IPS DF 6.9 (cell line): ENCODE measurements at regions not wholly inside any gene's neighbourhood (a gene's known extent, or its start where the extent isn't known, plus 50 kb on each side); places are given as distances from the start of the nearest gene placed in this dataset.

ENCODE experiments used
- DNase-seq: peaks from one replicate; pipeline ENCODE4 v3.0.0-alpha.2; 2013; ENCODE audit warnings: low read depth, low spot score
- H3K27ac ChIP-seq: one replicate; pipeline ENCODE4 v1.5.1; 2013; ENCODE audit warnings: low read length, control low read depth
- H3K27me3 ChIP-seq: 2 replicates; pipeline ENCODE4 v1.6.1; 2013; ENCODE audit warnings: mild to moderate bottlenecking, low read length; ENCODE audit not compliant: control insufficient read depth, insufficient read depth
- H3K36me3 ChIP-seq: 2 replicates; pipeline ENCODE4 v1.6.1; 2013; ENCODE audit warnings: low read length; ENCODE audit not compliant: control insufficient read depth, insufficient read depth
- H3K4me1 ChIP-seq: 2 replicates; pipeline ENCODE4 v1.6.1; 2013; ENCODE audit warnings: low read length; ENCODE audit not compliant: control insufficient read depth, insufficient read depth
- H3K4me3 ChIP-seq: 2 replicates; pipeline ENCODE4 v1.5.1; 2013; ENCODE audit warnings: mild to moderate bottlenecking, low read length
- H3K9me3 ChIP-seq: 2 replicates; pipeline ENCODE4 v1.6.1; 2013; ENCODE audit warnings: low read length, inconsistent platforms; ENCODE audit not compliant: control insufficient read depth, insufficient read depth
- WGBS: extraction: QIAGEN DNeasy Blood & Tissue Kit; methylation state at CpG from one replicate; pipeline ENCODE4 v1.1.7; 2013; ENCODE audit warnings: mixed read lengths, missing lambda C conversion rate; ENCODE audit not compliant: insufficient read length, insufficient coverage; 5-methylcytosine and 5-hydroxymethylcytosine counted together

DNA sequence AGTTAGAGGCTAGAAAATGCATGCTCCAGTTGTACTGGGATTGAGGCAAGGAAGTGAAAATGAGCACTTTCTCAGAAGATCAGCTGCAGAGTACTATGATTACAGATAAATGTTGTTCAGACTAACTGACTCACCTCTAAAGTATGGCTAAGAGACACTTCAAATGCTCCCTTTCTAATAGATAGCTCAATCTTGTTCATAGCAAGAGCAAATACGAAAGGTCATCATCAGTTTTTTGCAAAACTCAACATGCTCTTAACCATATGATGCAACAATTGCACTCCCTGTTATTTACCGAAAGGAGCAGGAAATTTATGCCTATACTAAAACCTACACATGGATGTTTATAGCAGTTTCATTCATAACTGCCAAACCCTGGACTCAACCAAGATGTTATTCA lies 838.4 kb upstream of the INTU start:
- H3K36me3 ChIP-seq, result no peaks in the 10 kb centered on the region
- no peak overlapping the region for H3K27ac ChIP-seq
- H3K4me3 ChIP-seq, result no peak overlapping the region
- no peaks in the 10 kb centered on the region for H3K9me3 ChIP-seq
- no peaks in the 10 kb centered on the region for H3K4me1 ChIP-seq
- no peaks in the 10 kb centered on the region for H3K27me3 ChIP-seq
- WGBS, result no CpG with 5 or more reads among the region's 2 CpGs
- no peak for DNase-seq

DNA sequence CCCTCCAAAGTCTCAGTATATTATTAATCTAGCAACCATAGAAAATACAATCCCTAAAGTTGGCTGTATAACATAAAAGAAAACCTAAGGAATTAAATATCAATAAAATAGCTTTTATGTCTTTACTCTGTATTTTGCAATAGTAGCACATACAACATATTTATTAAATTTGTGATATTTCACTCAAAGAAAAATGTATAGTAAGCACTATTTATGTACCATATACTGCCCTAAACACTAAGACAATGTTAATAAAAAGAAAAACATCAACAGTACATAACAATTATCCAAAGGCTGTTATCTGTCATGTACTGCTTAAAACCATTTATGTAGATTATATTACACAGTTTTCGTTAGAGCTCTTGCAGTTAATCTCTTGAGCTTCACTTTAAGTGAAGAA lies 834.5 kb upstream of the INTU start:
- no peak for DNase-seq
- no peak overlapping the region for H3K27ac ChIP-seq
- no peak overlapping the region for H3K4me3 ChIP-seq
- WGBS, result no CpG with 5 or more reads among the region's 1 CpG
- H3K4me1 ChIP-seq, result no peaks in the 10 kb centered on the region
- no peaks in the 10 kb centered on the region for H3K27me3 ChIP-seq
- H3K9me3 ChIP-seq, result no peaks in the 10 kb centered on the region
- H3K36me3 ChIP-seq, result no peaks in the 10 kb centered on the region

DNA sequence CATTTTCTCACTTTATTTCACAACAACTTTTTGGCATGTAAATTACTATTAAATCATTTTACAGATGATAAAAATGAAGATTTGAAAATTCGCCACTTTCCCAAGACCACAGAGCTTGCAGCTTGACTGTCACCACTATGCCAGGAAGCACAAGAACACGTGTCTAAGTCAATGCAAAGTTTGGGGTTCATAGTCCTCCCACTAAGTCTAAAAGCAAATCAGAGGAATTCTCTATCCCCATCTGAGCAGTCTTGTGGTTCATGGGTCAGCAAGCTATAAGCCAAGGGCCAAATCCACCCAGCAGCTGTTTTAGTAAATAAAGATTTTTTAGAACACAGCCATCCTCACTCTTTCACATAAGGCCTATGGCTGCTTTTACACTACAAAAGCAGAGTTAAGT lies 833.3 kb upstream of the INTU start:
- no peaks in the 10 kb centered on the region for H3K36me3 ChIP-seq
- H3K27ac ChIP-seq, result no peak overlapping the region
- no CpG with 5 or more reads among the region's 2 CpGs for WGBS
- no peak for DNase-seq
- H3K4me1 ChIP-seq, result no peaks in the 10 kb centered on the region
- H3K4me3 ChIP-seq, result no peak overlapping the region
- no peaks in the 10 kb centered on the region for H3K27me3 ChIP-seq
- H3K9me3 ChIP-seq, result no peaks in the 10 kb centered on the region

DNA sequence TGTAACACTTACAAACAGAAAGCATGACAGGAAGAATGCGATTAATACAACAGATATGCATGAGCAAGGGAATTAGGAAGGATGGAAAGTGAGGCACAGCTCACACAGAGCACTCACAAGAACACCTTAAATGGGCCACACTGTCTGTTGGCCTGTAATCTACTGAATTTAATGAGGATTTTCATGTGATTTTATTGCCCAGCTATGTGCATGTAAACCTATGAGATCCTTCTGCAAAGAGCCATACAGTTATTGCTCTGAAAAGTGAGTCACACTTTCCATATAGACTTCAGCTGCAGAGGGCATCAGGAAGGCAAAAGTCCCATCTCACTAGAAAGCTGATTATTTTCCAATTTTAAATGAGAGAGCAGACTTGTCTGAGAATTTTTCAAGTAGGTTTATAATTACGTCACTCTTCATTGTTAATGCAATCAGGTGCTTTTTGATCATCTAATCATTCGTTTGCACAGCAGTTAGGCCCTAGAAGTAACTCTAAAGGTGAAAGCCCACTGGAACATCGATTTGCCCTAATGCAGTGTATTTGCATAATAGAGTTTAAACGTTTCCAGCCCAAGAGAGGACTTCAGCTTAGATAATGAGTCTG lies 832.7 kb upstream of the INTU start:
- WGBS, result no CpG with 5 or more reads among the region's 5 CpGs
- H3K27ac ChIP-seq, result no peak overlapping the region

DNA sequence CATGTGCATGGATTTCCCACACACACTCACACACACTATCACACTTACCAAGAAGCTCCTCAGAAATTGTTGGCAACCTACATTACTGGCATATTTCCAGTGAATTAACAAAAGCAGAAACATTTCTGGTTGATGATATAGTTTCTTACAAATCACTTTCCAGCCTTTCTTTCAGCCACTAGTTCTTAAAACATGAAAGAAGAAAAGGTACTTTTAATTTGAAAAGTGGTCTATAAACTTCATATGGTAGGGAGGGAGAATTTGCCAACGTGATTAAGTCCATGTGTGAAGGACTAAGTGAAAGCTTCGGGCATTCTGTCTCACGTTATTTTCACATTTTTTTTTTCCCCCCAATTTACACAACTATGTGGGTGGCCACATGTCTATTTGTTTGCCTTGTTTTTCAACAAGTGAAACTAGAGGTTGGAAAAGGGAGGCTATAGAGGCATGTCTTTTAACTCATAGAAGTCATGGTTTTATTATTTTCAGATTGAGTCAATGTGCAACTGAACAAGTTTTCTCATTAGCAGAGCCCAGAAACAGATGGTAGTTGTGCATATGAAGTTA lies 832.1 kb upstream of the INTU start:
- DNase-seq, result no peak
- WGBS, result no CpG with 5 or more reads among the region's 3 CpGs
- Histone ChIP-seq H3K36me3 (no peaks in the 10 kb centered on the region), H3K9me3 (no peaks in the 10 kb centered on the region), H3K4me3 (no peak overlapping the region), H3K27me3 (no peaks in the 10 kb centered on the region), H3K27ac (no peak overlapping the region), H3K4me1 (no peaks in the 10 kb centered on the region)

More for the DNA sequence above, 832.7 kb upstream of the INTU start:
- H3K36me3 ChIP-seq, result no peaks in the 10 kb centered on the region
- H3K4me1 ChIP-seq, result no peaks in the 10 kb centered on the region
- no peaks in the 10 kb centered on the region for H3K9me3 ChIP-seq
- no peak for DNase-seq
- no peak overlapping the region for H3K4me3 ChIP-seq
- no peaks in the 10 kb centered on the region for H3K27me3 ChIP-seq

DNA sequence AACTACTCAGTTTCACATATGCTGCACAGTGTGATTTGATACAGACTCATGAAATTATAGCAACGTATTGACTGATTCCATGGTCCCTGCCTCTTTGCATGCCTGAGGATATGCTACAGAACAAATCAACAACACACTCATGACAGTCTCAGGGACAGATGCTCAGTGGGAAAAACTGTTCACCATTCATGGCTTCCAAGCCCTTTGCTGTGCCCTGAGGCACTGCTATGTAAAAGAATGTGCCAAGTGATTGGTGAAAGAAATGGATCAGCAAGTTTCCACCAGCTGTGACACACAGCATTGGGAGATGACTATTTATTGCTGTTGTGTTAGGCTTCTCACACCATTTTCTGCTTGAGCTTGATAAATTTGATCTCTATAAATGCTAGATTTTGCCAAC lies 825.6 kb upstream of the INTU start:
- DNase-seq, result no peak
- Histone ChIP-seq H3K9me3 (no peaks in the 10 kb centered on the region), H3K27me3 (no peaks in the 10 kb centered on the region), H3K36me3 (no peaks in the 10 kb centered on the region), H3K4me1 (no peaks in the 10 kb centered on the region), H3K27ac (no peak overlapping the region), H3K4me3 (no peak overlapping the region)
- no CpG with 5 or more reads among the region's 1 CpG for WGBS

DNA sequence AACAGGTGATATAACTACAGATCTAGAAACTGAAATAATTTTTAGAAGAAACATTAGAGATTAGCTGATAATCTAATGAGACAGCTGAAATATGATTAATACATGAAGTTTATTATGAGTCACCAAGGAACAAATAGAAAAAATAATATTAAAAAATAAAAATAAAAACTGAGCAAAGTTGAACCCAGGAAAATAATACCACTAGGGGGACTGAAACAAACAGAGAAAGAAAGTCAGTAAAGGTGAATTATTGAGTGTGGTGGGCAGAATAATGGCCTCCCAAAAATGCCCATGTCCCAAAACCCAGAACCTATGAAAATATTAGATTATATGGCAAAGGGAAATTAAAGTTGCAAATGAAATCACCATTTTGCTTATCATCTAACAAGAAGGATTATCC lies 820.7 kb upstream of the INTU start:
- Histone ChIP-seq H3K27me3 (no peaks in the 10 kb centered on the region), H3K9me3 (no peaks in the 10 kb centered on the region), H3K36me3 (no peaks in the 10 kb centered on the region), H3K27ac (no peak overlapping the region), H3K4me1 (no peaks in the 10 kb centered on the region), H3K4me3 (no peak overlapping the region)
- no peak for DNase-seq

DNA sequence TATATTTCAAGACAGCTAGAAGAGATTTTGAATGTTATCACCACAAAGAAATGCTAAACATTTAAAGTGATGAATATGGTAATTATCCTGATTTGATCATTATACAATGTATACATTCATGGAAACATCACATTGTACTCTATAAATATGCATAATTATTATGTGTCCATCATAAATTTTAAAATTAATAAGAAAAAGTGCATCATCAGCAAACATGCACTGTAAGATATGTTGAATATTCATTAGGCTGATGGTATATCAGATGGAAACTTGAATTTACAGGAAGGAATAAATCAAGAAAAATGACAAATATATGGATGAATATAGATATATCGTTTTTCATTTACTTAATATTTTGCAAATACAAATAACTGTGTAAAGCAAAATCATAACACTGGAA lies 812.1 kb upstream of the INTU start:
- H3K36me3 ChIP-seq, result no peaks in the 10 kb centered on the region
- no peak overlapping the region for H3K4me3 ChIP-seq
- WGBS, result no CpG with 5 or more reads among the region's 1 CpG
- H3K27ac ChIP-seq, result no peak overlapping the region
- H3K4me1 ChIP-seq, result no peaks in the 10 kb centered on the region
- no peak for DNase-seq
- no peaks in the 10 kb centered on the region for H3K27me3 ChIP-seq
- H3K9me3 ChIP-seq, result no peaks in the 10 kb centered on the region

DNA sequence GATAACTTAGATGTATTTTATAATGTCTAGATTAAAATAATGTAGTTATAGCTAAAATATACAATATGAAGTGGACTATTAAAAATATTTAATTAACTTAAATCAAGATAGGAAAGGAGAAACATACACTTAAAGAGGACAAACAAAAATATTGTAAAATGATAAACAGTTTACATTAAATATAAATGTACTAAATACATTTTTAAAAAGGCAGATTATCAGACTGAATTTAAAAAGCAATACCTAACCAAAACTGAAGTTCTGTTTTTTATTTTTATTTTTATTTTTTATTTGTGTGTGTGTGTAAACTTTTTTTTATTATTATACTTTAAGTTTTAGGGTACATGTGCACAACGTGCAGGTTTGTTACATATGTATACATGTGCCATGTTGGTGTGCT lies 811.6 kb upstream of the INTU start:
- DNase-seq, result no peak
- no CpG with 5 or more reads among the region's 1 CpG for WGBS

DNA sequence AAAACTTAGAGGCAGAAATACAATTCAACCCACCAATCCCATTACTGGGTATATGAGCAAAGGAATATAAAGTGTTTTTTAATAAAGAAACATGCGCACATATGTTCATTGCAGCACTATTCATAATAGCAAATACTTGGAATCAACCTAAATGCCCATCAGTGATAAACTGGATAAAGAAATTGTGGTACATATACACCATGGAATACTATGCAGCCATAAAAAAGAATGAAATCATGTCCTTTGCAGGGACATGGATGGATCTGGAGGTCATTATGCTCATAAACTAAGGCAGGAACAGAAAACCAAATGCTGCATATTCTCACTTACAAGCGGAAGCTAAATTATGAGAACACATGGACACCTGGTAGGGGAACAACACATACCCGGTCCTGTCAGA lies 807.7 kb upstream of the INTU start:
- DNase-seq, result no peak

More for the DNA sequence above, 811.6 kb upstream of the INTU start:
- Histone ChIP-seq H3K4me1 (no peaks in the 10 kb centered on the region), H3K9me3 (no peaks in the 10 kb centered on the region), H3K27me3 (no peaks in the 10 kb centered on the region), H3K4me3 (no peak overlapping the region), H3K36me3 (no peaks in the 10 kb centered on the region), H3K27ac (no peak overlapping the region)

DNA sequence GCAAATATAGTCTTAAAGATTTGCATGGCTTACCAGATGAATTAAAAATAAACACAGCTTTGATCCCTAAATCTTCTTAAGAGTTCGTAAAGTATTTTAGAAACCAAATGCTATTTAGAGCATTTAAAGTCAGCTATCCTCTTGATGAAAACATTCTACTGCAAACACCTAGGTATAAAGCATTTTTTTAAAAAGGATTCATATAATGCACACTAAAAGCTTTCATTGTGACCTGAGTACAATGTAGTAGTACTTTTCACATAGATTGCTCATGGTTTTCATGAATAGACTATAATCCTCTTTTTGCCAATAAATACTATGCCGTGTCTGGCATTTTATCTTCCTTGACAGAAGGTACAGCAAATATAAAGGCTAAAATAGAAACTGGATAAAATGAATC lies 805.1 kb upstream of the INTU start:
- Histone ChIP-seq H3K27ac (no peak overlapping the region), H3K4me3 (no peak overlapping the region), H3K27me3 (no peaks in the 10 kb centered on the region), H3K36me3 (no peaks in the 10 kb centered on the region), H3K4me1 (no peaks in the 10 kb centered on the region), H3K9me3 (no peaks in the 10 kb centered on the region)
- no peak for DNase-seq
- no CpG with 5 or more reads among the region's 2 CpGs for WGBS

More for the DNA sequence above, 807.7 kb upstream of the INTU start:
- no peaks in the 10 kb centered on the region for H3K4me1 ChIP-seq
- no peak overlapping the region for H3K27ac ChIP-seq
- H3K4me3 ChIP-seq, result no peak overlapping the region
- no CpG with 5 or more reads among the region's 3 CpGs for WGBS
- H3K9me3 ChIP-seq, result no peaks in the 10 kb centered on the region
- H3K27me3 ChIP-seq, result no peaks in the 10 kb centered on the region
- H3K36me3 ChIP-seq, result no peaks in the 10 kb centered on the region
